ENCODE measurements at regions not wholly inside any gene's neighbourhood (a gene's known extent, or its start where the extent isn't known, plus 50 kb on each side); places are given as distances from the start of the nearest gene placed in this dataset.

DNA sequence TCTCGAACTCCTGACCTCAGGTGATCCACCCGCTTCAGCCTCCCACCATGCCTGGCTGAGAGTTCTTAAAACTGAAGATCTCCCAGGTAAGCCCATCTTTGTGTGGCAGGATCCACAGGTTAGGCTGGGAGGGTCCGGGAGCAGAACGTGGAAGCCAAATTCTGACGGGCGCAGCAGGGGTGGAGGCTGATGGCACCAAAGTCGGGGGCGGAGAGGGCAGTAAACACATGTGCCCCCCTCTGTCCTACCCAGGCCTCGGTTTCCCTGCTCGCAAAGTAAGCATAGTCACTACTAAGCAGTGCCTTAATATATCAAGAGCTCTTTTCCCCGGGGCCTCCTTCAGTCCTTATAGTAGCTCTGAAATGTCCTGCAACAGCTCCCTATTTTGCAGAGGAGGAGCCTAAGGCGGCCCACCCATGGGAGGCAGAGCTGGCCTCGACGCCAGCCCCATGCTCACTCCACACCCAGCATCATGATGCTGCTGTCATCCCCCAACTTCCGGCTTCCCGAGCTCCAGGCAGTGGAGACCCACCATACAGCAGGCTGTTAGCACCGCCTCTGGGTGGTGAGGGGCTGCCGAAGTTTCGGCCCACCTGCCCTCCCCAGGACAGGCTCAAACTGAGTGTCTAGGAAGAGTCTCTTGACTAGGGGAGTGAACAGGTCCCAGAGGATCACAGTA lies 230.0 kb downstream of the CTTN start:
- no peak for TF ChIP-seq CTCF (IDR thresholded peaks at IDR 0.05; ENCODE audit: insufficient read depth, low read depth, low read length)
- no peak for TF ChIP-seq EZH2 (IDR thresholded peaks at IDR 0.05; ENCODE audit: insufficient read depth, low read length)
